Superior temporal gyrus (tissue), 1 donor: ENCODE measurements at regions not wholly inside any gene's neighbourhood (a gene's known extent, or its start where the extent isn't known, plus 50 kb on each side); places are given as distances from the start of the nearest gene placed in this dataset.
"Not testable (repeated sequence)": the region's sequence is repeated elsewhere in the genome, so short reads cannot be mapped to it uniquely, and the experiment has no call there.

Experiments
- DNase-seq: peaks from one replicate; pipeline ENCODE4 v3.0.0-alpha.2; 2016; ENCODE audit errors: extremely low spot score

DNA sequence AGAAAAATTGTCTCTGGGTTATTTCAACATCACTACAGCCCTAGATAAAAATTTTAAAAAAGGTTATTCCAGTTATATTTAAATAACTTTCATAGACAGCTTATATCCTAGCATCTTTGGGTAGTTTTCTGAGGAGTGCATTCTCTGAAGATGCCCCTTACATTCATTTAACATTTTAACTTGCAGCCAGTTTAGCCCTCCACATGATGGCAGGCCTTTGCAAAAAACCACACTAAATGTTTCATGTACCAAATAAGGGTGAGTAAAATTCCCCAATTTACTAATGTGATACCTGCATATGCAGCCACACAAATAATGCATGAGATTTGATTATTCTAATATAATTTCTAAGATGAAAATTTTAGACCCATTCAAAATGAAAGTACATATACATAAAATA is 108.4 kb upstream of the ZWINT start:
- no peak for DNase-seq

DNA sequence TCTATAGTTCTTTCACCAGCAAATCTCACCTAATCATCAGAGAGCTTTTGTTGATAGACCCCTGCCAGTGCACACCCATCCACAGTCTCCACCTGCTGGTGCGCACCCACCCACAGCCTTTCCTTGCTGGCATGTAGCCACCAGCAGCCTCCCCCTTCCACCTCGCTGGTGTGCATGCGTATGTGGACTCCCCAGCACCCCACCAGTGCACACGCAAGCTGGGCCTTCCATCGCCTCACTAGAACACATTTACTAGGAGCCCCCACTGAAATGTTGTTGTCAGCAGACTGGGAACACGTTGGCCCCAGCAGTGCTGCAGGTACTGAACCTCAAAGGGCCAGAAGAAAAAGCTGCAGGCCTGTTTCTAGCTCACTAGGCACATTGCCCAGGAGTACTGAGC is 104.9 kb upstream of the ZWINT start:
- no peak for DNase-seq

GRCh38 chr10:56449770-56450169 is 88.7 kb upstream of the ZWINT start:
- DNase-seq: no peak

DNA sequence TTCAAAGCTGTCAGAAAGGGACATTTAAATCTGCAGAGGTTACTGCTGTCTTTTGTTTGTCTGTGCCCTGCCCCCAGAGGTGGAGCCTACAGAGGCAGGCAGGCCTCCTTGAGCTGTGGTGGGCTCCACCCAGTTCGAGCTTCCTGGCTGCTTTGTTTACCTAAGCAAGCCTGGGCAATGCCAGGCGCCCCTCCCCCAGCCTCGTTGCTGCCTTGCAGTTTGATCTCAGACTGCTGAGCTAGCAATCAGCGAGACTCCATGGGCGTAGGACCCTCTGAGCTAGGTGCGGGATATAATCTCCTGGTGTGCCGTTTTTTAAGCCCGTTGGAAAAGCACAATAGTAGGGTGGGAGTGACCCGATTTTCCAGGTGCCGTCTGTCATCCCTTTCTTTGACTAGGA is 86.6 kb upstream of the ZWINT start:
- DNase-seq: not testable (repeated sequence)

GRCh38 chr10:56441337-56441736 is 80.3 kb upstream of the ZWINT start:
- DNase-seq: not testable (repeated sequence)
